CD14-positive monocyte (primary cell): ENCODE measurements at regions not wholly inside any gene's neighbourhood (a gene's known extent, or its start where the extent isn't known, plus 50 kb on each side); places are given as distances from the start of the nearest gene placed in this dataset.

Experiments used
- DNase-seq, 3 donors: peaks; one replicate each; pipeline ENCODE4 v3.0.0-alpha.2; 2011 to 2022
- H2AFZ ChIP-seq: 2 replicates; pipeline ENCODE4 v1.6.0; 2012; ENCODE audit warnings: mild to moderate bottlenecking, low read depth, low read length, inconsistent platforms; ENCODE audit not compliant: insufficient read depth, poor library complexity, severe bottlenecking
- H3K27ac ChIP-seq, 2 donors: 1 replicate in 1 of 2; 2 replicates in 1 of 2; pipeline ENCODE4 v1.5.1; 2012 to 2013; ENCODE audit warnings: low read length in 2 of 2, control low read depth in 1 of 2, inconsistent platforms in 1 of 2, low read depth in 1 of 2, mild to moderate bottlenecking in 1 of 2
- H3K27me3 ChIP-seq, 2 donors: one replicate each; pipeline versions ENCODE4 v1.6.0 to v1.6.1; 2011 to 2013; ENCODE audit warnings: low read length in 2 of 2; ENCODE audit not compliant: control insufficient read depth in 2 of 2, insufficient read depth in 2 of 2
- H3K36me3 ChIP-seq, 2 donors: replicated peaks in 1 of 2; 1 replicate in 1 of 2; 2 replicates in 1 of 2; pipeline versions ENCODE4 v1.5.1 to v1.6.1; 2012 to 2013; ENCODE audit warnings: low read length in 2 of 2, control low read depth in 1 of 2, inconsistent platforms in 1 of 2, mild to moderate bottlenecking in 1 of 2; ENCODE audit not compliant: insufficient read depth in 2 of 2, control insufficient read depth in 1 of 2
- H3K4me1 ChIP-seq, 2 donors: 1 replicate in 1 of 2; 2 replicates in 1 of 2; pipeline versions ENCODE4 v1.5.1 to v1.6.1; 2012 to 2013; ENCODE audit warnings: low read length in 2 of 2, control low read depth in 1 of 2, inconsistent platforms in 1 of 2, mild to moderate bottlenecking in 1 of 2, moderate library complexity in 1 of 2; ENCODE audit not compliant: insufficient read depth in 2 of 2, control insufficient read depth in 1 of 2
- H3K4me2 ChIP-seq: replicated peaks from 2 replicates; pipeline ENCODE3; 2012; ENCODE audit warnings: low read length, moderate library complexity, mild to moderate bottlenecking; ENCODE audit not compliant: poor library complexity, severe bottlenecking; ENCODE audit errors: extremely low read depth
- H3K4me3 ChIP-seq, 3 experiments: fragments of 200-600 bp in 1 of 3; sonication (generic) in 1 of 3; replicated peaks in 1 of 3; 1 replicate in 2 of 3; 2 replicates in 1 of 3; pipeline ENCODE4 v1.5.1; 2011 to 2013; ENCODE audit warnings: low read length in 3 of 3, mild to moderate bottlenecking in 3 of 3, control low read depth in 2 of 3, low read depth in 2 of 3, inconsistent platforms in 1 of 3, moderate library complexity in 1 of 3
- H3K79me2 ChIP-seq: 2 replicates; pipeline ENCODE4 v1.6.0; 2012; ENCODE audit warnings: mild to moderate bottlenecking, control low read depth, inconsistent platforms, low read length, moderate library complexity; ENCODE audit not compliant: insufficient read depth
- H3K9ac ChIP-seq: 2 replicates; pipeline ENCODE4 v1.6.0; 2017; ENCODE audit warnings: low read length, mild to moderate bottlenecking; ENCODE audit not compliant: insufficient read depth, poor library complexity, severe bottlenecking
- H3K9me3 ChIP-seq, 2 donors: replicated peaks in 1 of 2; 1 replicate in 1 of 2; 2 replicates in 1 of 2; pipeline versions ENCODE4 v1.5.1 to v1.6.1; 2012 to 2013; ENCODE audit warnings: low read length in 2 of 2, control low read depth in 1 of 2; ENCODE audit not compliant: control insufficient read depth in 1 of 2, insufficient read depth in 1 of 2
- H4K20me1 ChIP-seq: 2 replicates; pipeline ENCODE4 v1.6.0; 2012; ENCODE audit warnings: mild to moderate bottlenecking, low read length, control low read depth, moderate library complexity; ENCODE audit not compliant: insufficient read depth
- H3K27ac Mint-ChIP-seq, 7 donors: one replicate each; pipeline ENCODE4 v1.8.0; 2020; ENCODE audit warnings: mild to moderate bottlenecking in 7 of 7, mixed read lengths in 7 of 7, moderate library complexity in 6 of 7, inconsistent platforms in 2 of 7
- H3K27me3 Mint-ChIP-seq, 3 donors: one replicate each; pipeline ENCODE4 v1.8.0; 2021 to 2022; ENCODE audit warnings: low read depth in 3 of 3, mild to moderate bottlenecking in 3 of 3, mixed read lengths in 3 of 3, moderate library complexity in 3 of 3, inconsistent platforms in 1 of 3
- H3K36me3 Mint-ChIP-seq, 2 donors: one replicate each; pipeline ENCODE4 v1.8.0; 2020; ENCODE audit warnings: mixed read lengths in 2 of 2, inconsistent platforms in 1 of 2, mild to moderate bottlenecking in 1 of 2
- H3K4me1 Mint-ChIP-seq: one replicate; pipeline ENCODE4 v1.8.0; 2020; ENCODE audit warnings: mild to moderate bottlenecking, mixed read lengths
- H3K4me3 Mint-ChIP-seq, 2 donors: one replicate each; pipeline ENCODE4 v1.8.0; 2020; ENCODE audit warnings: mild to moderate bottlenecking in 2 of 2, mixed read lengths in 2 of 2, moderate library complexity in 1 of 2
- H3K9me3 Mint-ChIP-seq, 7 donors: one replicate each; pipeline ENCODE4 v1.8.0; 2020 to 2022; ENCODE audit warnings: mixed read lengths in 7 of 7, mild to moderate bottlenecking in 6 of 7, moderate library complexity in 6 of 7, inconsistent platforms in 2 of 7
- CTCF ChIP-seq: fragments of 200-600 bp; IDR thresholded peaks from one replicate; pipeline ENCODE4 v1.8.0; 2022; ENCODE audit warnings: antibody characterized with exemption, mild to moderate bottlenecking
- WGBS: methylation state at CpG from one replicate; pipeline ENCODE4 v1.1.5; 2013; ENCODE audit warnings: missing lambda C conversion rate; ENCODE audit not compliant: insufficient coverage; 5-methylcytosine and 5-hydroxymethylcytosine counted together
- intact Hi-C, 2 donors: fragments of 100-400 bp; cut with micrococcal nuclease; formaldehyde crosslinking; loops; one replicate each; pipeline versions ENCODE4 v1.15.0 to v1.15.1; 2023

GRCh38 chr5:92912283-92912682 is 668.7 kb downstream of the NR2F1-AS1 start:
- Histone ChIP-seq H3K4me2 (no peak overlapping the region), H4K20me1 (no peaks in the 10 kb centered on the region), H3K36me3 (no peaks in the 10 kb centered on the region), H3K27ac (no peak overlapping the region), H3K4me1 (no peaks in the 10 kb centered on the region), H3K9ac (no peak overlapping the region), H3K27me3 (no peaks in the 10 kb centered on the region), H3K4me3 (no peak overlapping the region), H2AFZ (no peak overlapping the region), H3K79me2 (no peaks in the 10 kb centered on the region), H3K9me3 (no peaks in the 10 kb centered on the region)
- Mint-ChIP-seq H3K9me3 (peaks cover 0 to 3% (median 0%) of the 10 kb centered on the region in 7 donors), H3K27me3 (no peaks in the 10 kb centered on the region), H3K4me3 (no peak overlapping the region), H3K27ac (no peak overlapping the region), H3K36me3 (no peaks in the 10 kb centered on the region), H3K4me1 (no peaks in the 10 kb centered on the region)
- no peak for TF ChIP-seq CTCF
- DNase-seq = no peak
- WGBS = no CpG with 5 or more reads among the region's 1 CpG
- intact Hi-C loops = no loop called here

GRCh38 chr5:92911851-92912250 is 669.2 kb downstream of the NR2F1-AS1 start:
- intact Hi-C loops = no loop called here
- H3K36me3 Mint-ChIP-seq = no peaks in the 10 kb centered on the region
- H3K27ac ChIP-seq = no peak overlapping the region
- no peaks in the 10 kb centered on the region for H4K20me1 ChIP-seq
- no peak overlapping the region for H3K27ac Mint-ChIP-seq
- no peak overlapping the region for H3K4me3 ChIP-seq
- no peak overlapping the region for H3K9ac ChIP-seq
- H3K9me3 ChIP-seq = no peaks in the 10 kb centered on the region
- DNase-seq = no peak
- H2AFZ ChIP-seq = no peak overlapping the region
- no peaks in the 10 kb centered on the region for H3K36me3 ChIP-seq
- H3K79me2 ChIP-seq = no peaks in the 10 kb centered on the region
- H3K4me2 ChIP-seq = no peak overlapping the region
- H3K9me3 Mint-ChIP-seq = peaks cover 0 to 3% (median 0%) of the 10 kb centered on the region in 7 donors
- H3K4me1 ChIP-seq = no peaks in the 10 kb centered on the region
- H3K4me3 Mint-ChIP-seq = no peak overlapping the region
- no CpG with 5 or more reads among the region's 1 CpG for WGBS
- H3K27me3 ChIP-seq = no peaks in the 10 kb centered on the region
- no peaks in the 10 kb centered on the region for H3K27me3 Mint-ChIP-seq
- TF ChIP-seq CTCF = no peak
- no peaks in the 10 kb centered on the region for H3K4me1 Mint-ChIP-seq
